ENCODE measurements at regions not wholly inside any gene's neighbourhood (a gene's known extent, or its start where the extent isn't known, plus 50 kb on each side); places are given as distances from the start of the nearest gene placed in this dataset.

DNA sequence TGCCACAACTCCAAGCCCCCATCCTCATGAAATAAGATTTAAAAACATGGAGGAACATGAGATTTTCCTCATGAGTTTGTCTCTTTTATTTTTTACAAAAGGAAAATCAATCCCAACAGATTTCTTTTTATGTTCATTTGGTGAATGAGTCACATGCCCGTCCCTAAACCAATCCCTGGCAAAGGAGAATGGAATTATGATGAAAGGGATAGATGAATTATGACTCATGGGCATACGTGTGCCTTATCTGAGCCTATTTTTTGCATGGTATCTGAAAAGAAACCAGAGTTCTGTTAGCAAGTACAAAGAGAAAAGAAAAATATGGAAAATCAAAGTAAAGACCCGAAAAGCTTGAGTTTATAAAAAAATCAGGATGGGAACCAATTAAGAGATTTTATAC, 267.5 kb upstream of the TMEM161B start:
- Histone ChIP-seq H3K9me3 (ENCODE audit: insufficient read depth, low read length, severe bottlenecking) (no peaks in the 10 kb centered on the region), H3K36me3 (ENCODE audit: insufficient read depth, low read length) (no peaks in the 10 kb centered on the region), H4K20me1 (ENCODE audit: insufficient read depth, low read length) (no peaks in the 10 kb centered on the region), H2AFZ (ENCODE audit: low read depth, low read length) (no peak overlapping the region), H3K9ac (ENCODE audit: low read depth, low read length) (no peak overlapping the region), H3K27me3 (ENCODE audit: insufficient read depth, low read length, poor library complexity) (no peaks in the 10 kb centered on the region), H3K4me2 (ENCODE audit: insufficient read depth, low read length) (no peak overlapping the region), H3K79me2 (ENCODE audit: insufficient read depth, low read length) (no peaks in the 10 kb centered on the region), H3K4me1 (ENCODE audit: insufficient read depth, low read length) (no peaks in the 10 kb centered on the region), H3K4me3 (ENCODE audit: low read depth in 1 of 2, low read length in 2 of 2) (no peak overlapping the region), H3K27ac (ENCODE audit: low read length) (no peak overlapping the region)
- ATAC-seq (ENCODE audit: insufficient read depth, low read depth), result no peak
- TF ChIP-seq, protein P1, sequence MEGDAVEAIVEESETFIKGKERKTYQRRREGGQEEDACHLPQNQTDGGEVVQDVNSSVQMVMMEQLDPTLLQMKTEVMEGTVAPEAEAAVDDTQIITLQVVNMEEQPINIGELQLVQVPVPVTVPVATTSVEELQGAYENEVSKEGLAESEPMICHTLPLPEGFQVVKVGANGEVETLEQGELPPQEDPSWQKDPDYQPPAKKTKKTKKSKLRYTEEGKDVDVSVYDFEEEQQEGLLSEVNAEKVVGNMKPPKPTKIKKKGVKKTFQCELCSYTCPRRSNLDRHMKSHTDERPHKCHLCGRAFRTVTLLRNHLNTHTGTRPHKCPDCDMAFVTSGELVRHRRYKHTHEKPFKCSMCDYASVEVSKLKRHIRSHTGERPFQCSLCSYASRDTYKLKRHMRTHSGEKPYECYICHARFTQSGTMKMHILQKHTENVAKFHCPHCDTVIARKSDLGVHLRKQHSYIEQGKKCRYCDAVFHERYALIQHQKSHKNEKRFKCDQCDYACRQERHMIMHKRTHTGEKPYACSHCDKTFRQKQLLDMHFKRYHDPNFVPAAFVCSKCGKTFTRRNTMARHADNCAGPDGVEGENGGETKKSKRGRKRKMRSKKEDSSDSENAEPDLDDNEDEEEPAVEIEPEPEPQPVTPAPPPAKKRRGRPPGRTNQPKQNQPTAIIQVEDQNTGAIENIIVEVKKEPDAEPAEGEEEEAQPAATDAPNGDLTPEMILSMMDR (IDR thresholded peaks at IDR 0.05; ENCODE audit: borderline replicate concordance, extremely low read depth, low read length, poor library complexity, severe bottlenecking), result no peak
- no peak for TF ChIP-seq EZH2 (IDR thresholded peaks at IDR 0.05; ENCODE audit: borderline replicate concordance, low read depth, low read length, severe bottlenecking)
- no peak for DNase-seq

DNA sequence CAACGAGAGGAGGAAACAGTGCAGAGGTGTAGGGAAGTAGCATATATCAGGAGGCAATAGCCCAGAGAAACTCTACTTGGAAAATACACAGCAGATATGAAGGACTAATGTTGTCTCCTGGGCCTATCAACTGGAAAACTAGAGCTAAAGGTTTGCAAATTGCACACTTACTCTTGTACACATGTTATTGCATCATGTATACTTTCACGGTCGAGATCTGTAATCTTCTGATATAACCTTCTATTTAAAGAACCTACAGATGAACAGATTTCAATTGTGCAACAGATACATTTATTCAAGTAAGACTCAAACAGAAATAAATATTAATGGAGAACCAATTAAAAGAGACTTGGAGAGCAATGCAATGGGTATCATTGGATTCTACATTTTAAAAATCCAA, 256.3 kb upstream of the TMEM161B start:
- ATAC-seq (ENCODE audit: insufficient read depth, low read depth) (no peak), DNase-seq (no peak)
- Histone ChIP-seq H3K4me2 (ENCODE audit: insufficient read depth, low read length) (no peak overlapping the region), H4K20me1 (ENCODE audit: insufficient read depth, low read length) (no peaks in the 10 kb centered on the region), H3K9me3 (ENCODE audit: insufficient read depth, low read length, severe bottlenecking) (no peaks in the 10 kb centered on the region), H3K9ac (ENCODE audit: low read depth, low read length) (no peak overlapping the region), H3K27me3 (ENCODE audit: insufficient read depth, low read length, poor library complexity) (no peaks in the 10 kb centered on the region), H3K36me3 (ENCODE audit: insufficient read depth, low read length) (no peaks in the 10 kb centered on the region), H3K27ac (ENCODE audit: low read length) (no peak overlapping the region), H2AFZ (ENCODE audit: low read depth, low read length) (no peak overlapping the region), H3K4me3 (ENCODE audit: low read depth in 1 of 2, low read length in 2 of 2) (no peak overlapping the region), H3K4me1 (ENCODE audit: insufficient read depth, low read length) (no peaks in the 10 kb centered on the region), H3K79me2 (ENCODE audit: insufficient read depth, low read length) (no peaks in the 10 kb centered on the region)
- TF ChIP-seq EZH2 (IDR thresholded peaks at IDR 0.05; ENCODE audit: borderline replicate concordance, low read depth, low read length, severe bottlenecking), result no peak
- TF ChIP-seq, protein P1 (IDR thresholded peaks at IDR 0.05; ENCODE audit: borderline replicate concordance, extremely low read depth, low read length, poor library complexity, severe bottlenecking), result no peak

DNA sequence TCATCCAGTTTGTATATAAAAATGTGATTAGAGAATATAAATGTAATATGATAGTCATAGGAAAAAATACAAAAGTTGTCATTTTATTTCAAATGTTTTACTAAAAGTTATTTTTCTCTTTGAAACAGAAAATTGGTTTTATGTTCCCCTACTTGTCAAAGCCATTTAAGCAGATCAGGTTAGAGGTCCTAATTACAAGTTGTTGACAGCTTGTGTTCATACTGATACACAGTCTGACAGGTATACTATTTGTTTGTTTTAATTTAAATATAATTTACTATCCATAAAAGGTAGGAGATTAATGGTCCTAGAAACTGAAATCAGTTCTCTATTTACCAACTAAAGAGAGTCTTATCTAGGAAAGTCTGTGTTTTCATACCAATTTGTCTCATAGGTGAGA, 250.4 kb upstream of the TMEM161B start:
- H3K4me1 ChIP-seq (ENCODE audit: insufficient read depth, low read length), result no peaks in the 10 kb centered on the region
- no peaks in the 10 kb centered on the region for H4K20me1 ChIP-seq (ENCODE audit: insufficient read depth, low read length)
- no peak for DNase-seq
- H3K9ac ChIP-seq (ENCODE audit: low read depth, low read length), result no peak overlapping the region
- no peak overlapping the region for H2AFZ ChIP-seq (ENCODE audit: low read depth, low read length)
- TF ChIP-seq, protein P1 (IDR thresholded peaks at IDR 0.05; ENCODE audit: borderline replicate concordance, extremely low read depth, low read length, poor library complexity, severe bottlenecking), result no peak
- no peak for TF ChIP-seq EZH2 (IDR thresholded peaks at IDR 0.05; ENCODE audit: borderline replicate concordance, low read depth, low read length, severe bottlenecking)
- H3K4me2 ChIP-seq (ENCODE audit: insufficient read depth, low read length), result no peak overlapping the region
- no peak overlapping the region for H3K4me3 ChIP-seq (ENCODE audit: low read depth in 1 of 2, low read length in 2 of 2)
- no peak overlapping the region for H3K27ac ChIP-seq (ENCODE audit: low read length)
- no peak for ATAC-seq (ENCODE audit: insufficient read depth, low read depth)
- no peaks in the 10 kb centered on the region for H3K27me3 ChIP-seq (ENCODE audit: insufficient read depth, low read length, poor library complexity)
- no peaks in the 10 kb centered on the region for H3K36me3 ChIP-seq (ENCODE audit: insufficient read depth, low read length)
- no peaks in the 10 kb centered on the region for H3K9me3 ChIP-seq (ENCODE audit: insufficient read depth, low read length, severe bottlenecking)
- H3K79me2 ChIP-seq (ENCODE audit: insufficient read depth, low read length), result no peaks in the 10 kb centered on the region

Measured in DND-41 (cell line).